HEK293 (cell line): ENCODE measurements at regions not wholly inside any gene's neighbourhood (a gene's known extent, or its start where the extent isn't known, plus 50 kb on each side); places are given as distances from the start of the nearest gene placed in this dataset.

Source experiments
- CTCF ChIA-PET: fragments of 350-600 bp; formaldehyde crosslinking; extraction: SDS; loops from one replicate; lab custom pipeline; 2021; ENCODE audit warnings: antibody characterized with exemption; lab: Yijun Ruan, JAX
- POLR2A ChIA-PET: fragments of 300-600 bp; formaldehyde crosslinking; extraction: SDS; loops from one replicate; lab custom pipeline; 2020; ENCODE audit warnings: antibody characterized with exemption, inconsistent platforms; lab: Yijun Ruan, JAX
- H3K27ac ChIP-seq: fragments of 200-500 bp; sonication (Bioruptor generic); 2 replicates; pipeline ENCODE4 v1.5.1; 2014; ENCODE audit warnings: low read depth, low read length, control low read depth, inconsistent platforms; ENCODE audit errors: extremely low read depth
- H3K36me3 ChIP-seq, 2 experiments: fragments of 200-500 bp in 1 of 2; sonication (Bioruptor generic) in 1 of 2; 1 replicate in 1 of 2; 2 replicates in 1 of 2; pipeline ENCODE4 v1.5.1; 2014 to 2017; ENCODE audit warnings: inconsistent platforms in 2 of 2, low read length in 2 of 2; ENCODE audit not compliant: control insufficient read depth in 2 of 2, insufficient read depth in 1 of 2
- H3K4me1 ChIP-seq: fragments of 200-500 bp; sonication (Bioruptor generic); 2 replicates; pipeline ENCODE4 v1.5.1; 2014; ENCODE audit warnings: mild to moderate bottlenecking, low read length, inconsistent platforms; ENCODE audit not compliant: control insufficient read depth, insufficient read depth
- H3K4me3 ChIP-seq: 2 replicates; pipeline ENCODE4 v1.5.1; 2011; ENCODE audit warnings: low read depth, mild to moderate bottlenecking, control low read depth, low read length, moderate library complexity
- H3K9me3 ChIP-seq: fragments of 200-500 bp; sonication (Bioruptor generic); 2 replicates; pipeline ENCODE4 v1.5.1; 2014; ENCODE audit warnings: low read depth, low read length, inconsistent platforms; ENCODE audit not compliant: control insufficient read depth, insufficient read depth
- HOXC10 ChIP-seq: sonication (generic); formaldehyde crosslinking; IDR thresholded peaks from 2 replicates; pipeline ENCODE4 v1.8.1; 2023; ENCODE audit warnings: mild to moderate bottlenecking, missing genetic modification reagents
- KLF1 ChIP-seq: fragments of 450-650 bp; formaldehyde crosslinking; IDR thresholded peaks from 2 replicates; pipeline ENCODE4 v1.5.1; 2016; ENCODE audit warnings: missing biosample characterization, missing genetic modification characterization
- KLF10 ChIP-seq: fragments of 450-650 bp; IDR thresholded peaks from 2 replicates; pipeline ENCODE4 v1.5.1; 2018; ENCODE audit warnings: missing biosample characterization, mild to moderate bottlenecking, missing genetic modification characterization
- KLF9 ChIP-seq: fragments of 450-650 bp; formaldehyde crosslinking; IDR thresholded peaks from 2 replicates; pipeline ENCODE4 v1.5.1; 2016; ENCODE audit warnings: missing biosample characterization, missing genetic modification characterization, low read depth
- MYNN ChIP-seq: fragments of 450-650 bp; formaldehyde crosslinking; IDR thresholded peaks from 2 replicates; pipeline ENCODE4 v1.5.1; 2016; ENCODE audit warnings: missing biosample characterization, missing genetic modification characterization, borderline replicate concordance
- MZF1 ChIP-seq: fragments of 450-650 bp; formaldehyde crosslinking; IDR thresholded peaks from 2 replicates; pipeline ENCODE4 v1.5.1; 2017; ENCODE audit warnings: missing biosample characterization, missing genetic modification characterization, borderline replicate concordance
- TRIM28 ChIP-seq: IDR thresholded peaks from 2 replicates; pipeline ENCODE4 v1.6.1; 2011; ENCODE audit warnings: low read length, control low read depth, borderline replicate concordance
- ZBTB17 ChIP-seq: fragments of 450-650 bp; formaldehyde crosslinking; IDR thresholded peaks from 2 replicates; pipeline ENCODE4 v1.5.1; 2016; ENCODE audit warnings: missing biosample characterization, missing genetic modification characterization
- ZFP41 ChIP-seq: fragments of 450-650 bp; formaldehyde crosslinking; IDR thresholded peaks from 2 replicates; pipeline ENCODE4 v1.5.1; 2016; ENCODE audit warnings: missing biosample characterization, missing genetic modification characterization, borderline replicate concordance
- ZNF16 ChIP-seq: fragments of 450-650 bp; formaldehyde crosslinking; IDR thresholded peaks from 2 replicates; pipeline ENCODE4 v1.5.1; 2016; ENCODE audit warnings: low read depth, missing biosample characterization, missing genetic modification characterization
- ZNF341 ChIP-seq: fragments of 450-650 bp; formaldehyde crosslinking; IDR thresholded peaks from 2 replicates; pipeline ENCODE4; 2016; ENCODE audit warnings: low read depth, missing biosample characterization, missing genetic modification characterization
- ZNF391 ChIP-seq: fragments of 450-650 bp; formaldehyde crosslinking; IDR thresholded peaks from 2 replicates; pipeline ENCODE4 v1.5.1; 2016; ENCODE audit warnings: low read depth, missing biosample characterization, missing genetic modification characterization, borderline replicate concordance
- ZNF433 ChIP-seq: fragments of 450-650 bp; formaldehyde crosslinking; IDR thresholded peaks from 2 replicates; pipeline ENCODE4 v1.5.1; 2016; ENCODE audit warnings: missing biosample characterization, missing genetic modification characterization, low read depth
- ZNF549 ChIP-seq: fragments of 450-650 bp; IDR thresholded peaks from 2 replicates; pipeline ENCODE4 v1.5.1; 2018; ENCODE audit warnings: missing biosample characterization, missing genetic modification characterization, mild to moderate bottlenecking, inconsistent platforms, moderate library complexity
- TF ChIP-seq, protein P1 (sequence below): fragments of 450-650 bp; formaldehyde crosslinking; conservative IDR thresholded peaks from 2 replicates; pipeline ENCODE4 v1.5.1; 2016; ENCODE audit warnings: low read depth, missing biosample characterization, missing genetic modification characterization
- TF ChIP-seq, protein P2 (sequence below): fragments of 450-650 bp; formaldehyde crosslinking; IDR thresholded peaks from 2 replicates; pipeline ENCODE4 v1.5.1; 2016; ENCODE audit warnings: missing biosample characterization, missing genetic modification characterization
- TF ChIP-seq, protein P3 (sequence below): fragments of 450-650 bp; formaldehyde crosslinking; IDR thresholded peaks from 2 replicates; pipeline ENCODE4 v1.5.1; 2016; ENCODE audit warnings: missing biosample characterization, missing genetic modification characterization
- TF ChIP-seq, protein P4 (sequence below): fragments of 450-650 bp; formaldehyde crosslinking; IDR thresholded peaks from 2 replicates; pipeline ENCODE4 v1.5.1; 2016; ENCODE audit warnings: missing biosample characterization, missing genetic modification characterization
- TF ChIP-seq, protein P5 (sequence below): fragments of 450-650 bp; formaldehyde crosslinking; IDR thresholded peaks from 2 replicates; pipeline ENCODE4 v1.5.1; 2016; ENCODE audit warnings: missing biosample characterization, missing genetic modification characterization

- ChIA-PET CTCF (no interaction called here), POLR2A (no interaction called here)
- Histone ChIP-seq H3K4me1 (no peaks in the 10 kb centered on the region), H3K27ac (no peak overlapping the region), H3K9me3 (no peaks in the 10 kb centered on the region), H3K36me3 (no peaks in the 10 kb centered on the region), H3K4me3 (no peak overlapping the region)
- TF ChIP-seq ZNF391 (tag by site-specific recombination) (no peak), KLF9 (tag by site-specific recombination) (no peak), TRIM28 (no peak), ZNF549 (tag by site-specific recombination) (no peak), ZNF341 (tag by site-specific recombination) (no peak), MZF1 (tag by site-specific recombination) (no peak), ZBTB17 (tag by site-specific recombination) (no peak), ZNF433 (no peak), MYNN (tag by site-specific recombination) (no peak), KLF1 (tag by site-specific recombination) (no peak), HOXC10 (CRISPR knock-in tag) (no peak), KLF10 (no peak), ZFP41 (no peak), ZNF16 (tag by site-specific recombination) (no peak)
- TF ChIP-seq, protein P1, sequence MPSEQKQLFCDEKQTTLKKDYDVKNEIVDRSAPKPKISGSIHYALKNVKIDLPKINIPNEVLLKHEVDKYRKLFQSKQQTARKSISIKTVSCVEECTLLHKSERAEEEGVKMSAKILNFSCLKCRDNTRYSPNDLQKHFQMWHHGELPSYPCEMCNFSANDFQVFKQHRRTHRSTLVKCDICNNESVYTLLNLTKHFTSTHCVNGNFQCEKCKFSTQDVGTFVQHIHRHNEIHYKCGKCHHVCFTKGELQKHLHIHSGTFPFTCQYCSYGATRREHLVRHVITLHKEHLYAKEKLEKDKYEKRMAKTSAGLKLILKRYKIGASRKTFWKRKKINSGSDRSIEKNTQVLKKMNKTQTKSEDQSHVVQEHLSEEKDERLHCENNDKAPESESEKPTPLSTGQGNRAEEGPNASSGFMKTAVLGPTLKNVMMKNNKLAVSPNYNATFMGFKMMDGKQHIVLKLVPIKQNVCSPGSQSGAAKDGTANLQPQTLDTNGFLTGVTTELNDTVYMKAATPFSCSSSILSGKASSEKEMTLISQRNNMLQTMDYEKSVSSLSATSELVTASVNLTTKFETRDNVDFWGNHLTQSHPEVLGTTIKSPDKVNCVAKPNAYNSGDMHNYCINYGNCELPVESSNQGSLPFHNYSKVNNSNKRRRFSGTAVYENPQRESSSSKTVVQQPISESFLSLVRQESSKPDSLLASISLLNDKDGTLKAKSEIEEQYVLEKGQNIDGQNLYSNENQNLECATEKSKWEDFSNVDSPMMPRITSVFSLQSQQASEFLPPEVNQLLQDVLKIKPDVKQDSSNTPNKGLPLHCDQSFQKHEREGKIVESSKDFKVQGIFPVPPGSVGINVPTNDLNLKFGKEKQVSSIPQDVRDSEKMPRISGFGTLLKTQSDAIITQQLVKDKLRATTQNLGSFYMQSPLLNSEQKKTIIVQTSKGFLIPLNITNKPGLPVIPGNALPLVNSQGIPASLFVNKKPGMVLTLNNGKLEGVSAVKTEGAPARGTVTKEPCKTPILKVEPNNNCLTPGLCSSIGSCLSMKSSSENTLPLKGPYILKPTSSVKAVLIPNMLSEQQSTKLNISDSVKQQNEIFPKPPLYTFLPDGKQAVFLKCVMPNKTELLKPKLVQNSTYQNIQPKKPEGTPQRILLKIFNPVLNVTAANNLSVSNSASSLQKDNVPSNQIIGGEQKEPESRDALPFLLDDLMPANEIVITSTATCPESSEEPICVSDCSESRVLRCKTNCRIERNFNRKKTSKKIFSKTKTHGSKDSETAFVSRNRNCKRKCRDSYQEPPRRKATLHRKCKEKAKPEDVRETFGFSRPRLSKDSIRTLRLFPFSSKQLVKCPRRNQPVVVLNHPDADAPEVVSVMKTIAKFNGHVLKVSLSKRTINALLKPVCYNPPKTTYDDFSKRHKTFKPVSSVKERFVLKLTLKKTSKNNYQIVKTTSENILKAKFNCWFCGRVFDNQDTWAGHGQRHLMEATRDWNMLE (tag by site-specific recombination): no peak
- TF ChIP-seq, protein P2, sequence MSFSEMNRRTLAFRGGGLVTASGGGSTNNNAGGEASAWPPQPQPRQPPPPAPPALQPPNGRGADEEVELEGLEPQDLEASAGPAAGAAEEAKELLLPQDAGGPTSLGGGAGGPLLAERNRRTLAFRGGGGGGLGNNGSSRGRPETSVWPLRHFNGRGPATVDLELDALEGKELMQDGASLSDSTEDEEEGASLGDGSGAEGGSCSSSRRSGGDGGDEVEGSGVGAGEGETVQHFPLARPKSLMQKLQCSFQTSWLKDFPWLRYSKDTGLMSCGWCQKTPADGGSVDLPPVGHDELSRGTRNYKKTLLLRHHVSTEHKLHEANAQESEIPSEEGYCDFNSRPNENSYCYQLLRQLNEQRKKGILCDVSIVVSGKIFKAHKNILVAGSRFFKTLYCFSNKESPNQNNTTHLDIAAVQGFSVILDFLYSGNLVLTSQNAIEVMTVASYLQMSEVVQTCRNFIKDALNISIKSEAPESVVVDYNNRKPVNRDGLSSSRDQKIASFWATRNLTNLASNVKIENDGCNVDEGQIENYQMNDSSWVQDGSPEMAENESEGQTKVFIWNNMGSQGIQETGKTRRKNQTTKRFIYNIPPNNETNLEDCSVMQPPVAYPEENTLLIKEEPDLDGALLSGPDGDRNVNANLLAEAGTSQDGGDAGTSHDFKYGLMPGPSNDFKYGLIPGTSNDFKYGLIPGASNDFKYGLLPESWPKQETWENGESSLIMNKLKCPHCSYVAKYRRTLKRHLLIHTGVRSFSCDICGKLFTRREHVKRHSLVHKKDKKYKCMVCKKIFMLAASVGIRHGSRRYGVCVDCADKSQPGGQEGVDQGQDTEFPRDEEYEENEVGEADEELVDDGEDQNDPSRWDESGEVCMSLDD (tag by site-specific recombination): no peak
- TF ChIP-seq, protein P3, sequence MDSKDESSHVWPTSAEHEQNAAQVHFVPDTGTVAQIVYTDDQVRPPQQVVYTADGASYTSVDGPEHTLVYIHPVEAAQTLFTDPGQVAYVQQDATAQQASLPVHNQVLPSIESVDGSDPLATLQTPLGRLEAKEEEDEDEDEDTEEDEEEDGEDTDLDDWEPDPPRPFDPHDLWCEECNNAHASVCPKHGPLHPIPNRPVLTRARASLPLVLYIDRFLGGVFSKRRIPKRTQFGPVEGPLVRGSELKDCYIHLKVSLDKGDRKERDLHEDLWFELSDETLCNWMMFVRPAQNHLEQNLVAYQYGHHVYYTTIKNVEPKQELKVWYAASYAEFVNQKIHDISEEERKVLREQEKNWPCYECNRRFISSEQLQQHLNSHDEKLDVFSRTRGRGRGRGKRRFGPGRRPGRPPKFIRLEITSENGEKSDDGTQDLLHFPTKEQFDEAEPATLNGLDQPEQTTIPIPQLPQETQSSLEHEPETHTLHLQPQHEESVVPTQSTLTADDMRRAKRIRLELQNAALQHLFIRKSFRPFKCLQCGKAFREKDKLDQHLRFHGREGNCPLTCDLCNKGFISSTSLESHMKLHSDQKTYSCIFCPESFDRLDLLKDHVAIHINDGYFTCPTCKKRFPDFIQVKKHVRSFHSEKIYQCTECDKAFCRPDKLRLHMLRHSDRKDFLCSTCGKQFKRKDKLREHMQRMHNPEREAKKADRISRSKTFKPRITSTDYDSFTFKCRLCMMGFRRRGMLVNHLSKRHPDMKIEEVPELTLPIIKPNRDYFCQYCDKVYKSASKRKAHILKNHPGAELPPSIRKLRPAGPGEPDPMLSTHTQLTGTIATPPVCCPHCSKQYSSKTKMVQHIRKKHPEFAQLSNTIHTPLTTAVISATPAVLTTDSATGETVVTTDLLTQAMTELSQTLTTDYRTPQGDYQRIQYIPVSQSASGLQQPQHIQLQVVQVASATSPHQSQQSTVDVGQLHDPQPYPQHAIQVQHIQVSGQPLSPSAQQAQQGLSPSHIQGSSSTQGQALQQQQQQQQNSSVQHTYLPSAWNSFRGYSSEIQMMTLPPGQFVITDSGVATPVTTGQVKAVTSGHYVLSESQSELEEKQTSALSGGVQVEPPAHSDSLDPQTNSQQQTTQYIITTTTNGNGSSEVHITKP (tag by site-specific recombination): no peak
- TF ChIP-seq, protein P4, sequence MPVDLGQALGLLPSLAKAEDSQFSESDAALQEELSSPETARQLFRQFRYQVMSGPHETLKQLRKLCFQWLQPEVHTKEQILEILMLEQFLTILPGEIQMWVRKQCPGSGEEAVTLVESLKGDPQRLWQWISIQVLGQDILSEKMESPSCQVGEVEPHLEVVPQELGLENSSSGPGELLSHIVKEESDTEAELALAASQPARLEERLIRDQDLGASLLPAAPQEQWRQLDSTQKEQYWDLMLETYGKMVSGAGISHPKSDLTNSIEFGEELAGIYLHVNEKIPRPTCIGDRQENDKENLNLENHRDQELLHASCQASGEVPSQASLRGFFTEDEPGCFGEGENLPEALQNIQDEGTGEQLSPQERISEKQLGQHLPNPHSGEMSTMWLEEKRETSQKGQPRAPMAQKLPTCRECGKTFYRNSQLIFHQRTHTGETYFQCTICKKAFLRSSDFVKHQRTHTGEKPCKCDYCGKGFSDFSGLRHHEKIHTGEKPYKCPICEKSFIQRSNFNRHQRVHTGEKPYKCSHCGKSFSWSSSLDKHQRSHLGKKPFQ (tag by site-specific recombination): no peak
- TF ChIP-seq, protein P5, sequence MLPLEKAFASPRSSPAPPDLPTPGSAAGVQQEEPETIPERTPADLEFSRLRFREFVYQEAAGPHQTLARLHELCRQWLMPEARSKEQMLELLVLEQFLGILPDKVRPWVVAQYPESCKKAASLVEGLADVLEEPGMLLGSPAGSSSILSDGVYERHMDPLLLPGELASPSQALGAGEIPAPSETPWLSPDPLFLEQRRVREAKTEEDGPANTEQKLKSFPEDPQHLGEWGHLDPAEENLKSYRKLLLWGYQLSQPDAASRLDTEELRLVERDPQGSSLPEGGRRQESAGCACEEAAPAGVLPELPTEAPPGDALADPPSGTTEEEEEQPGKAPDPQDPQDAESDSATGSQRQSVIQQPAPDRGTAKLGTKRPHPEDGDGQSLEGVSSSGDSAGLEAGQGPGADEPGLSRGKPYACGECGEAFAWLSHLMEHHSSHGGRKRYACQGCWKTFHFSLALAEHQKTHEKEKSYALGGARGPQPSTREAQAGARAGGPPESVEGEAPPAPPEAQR (tag by site-specific recombination): no peak
These were observed 586.2 kb downstream of the CD109 start for GRCh38 chr6:74282143-74282689.
